ENCODE measurements at regions not wholly inside any gene's neighbourhood (a gene's known extent, or its start where the extent isn't known, plus 50 kb on each side); places are given as distances from the start of the nearest gene placed in this dataset.

DNA sequence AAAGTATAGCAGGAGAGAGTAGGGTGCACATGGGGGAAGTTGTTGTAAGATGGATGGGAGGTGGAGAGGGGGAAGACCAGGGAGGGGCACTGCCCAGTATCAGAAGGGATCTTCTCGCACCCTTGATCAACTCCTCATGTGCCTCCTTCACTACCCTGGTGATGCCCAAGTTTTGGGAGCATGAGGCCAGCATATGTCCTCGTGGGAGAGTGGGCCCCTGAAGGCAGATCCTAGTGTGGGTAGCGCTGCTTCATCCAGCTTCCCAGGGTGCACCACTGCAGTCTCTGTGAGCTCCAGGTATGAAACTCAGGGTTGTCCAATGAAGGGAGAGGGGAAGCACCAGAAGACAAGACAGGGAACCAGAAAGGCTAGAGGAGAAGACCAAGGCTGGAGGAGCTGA lies 82.2 kb upstream of the FOXP4 start:
- Histone ChIP-seq H3K27me3 (ENCODE audit: insufficient read depth, low read length) (no peaks in the 10 kb centered on the region), H3K79me2 (ENCODE audit: insufficient read depth, low read length) (no peaks in the 10 kb centered on the region), H3K4me1 (ENCODE audit: insufficient read depth, low read length, severe bottlenecking) (no peaks in the 10 kb centered on the region), H3F3A (ENCODE audit: insufficient read depth, low read length) (no peaks in the 10 kb centered on the region), H3K9me2 (ENCODE audit: low read depth, low read length) (no peaks in the 10 kb centered on the region), H3K27ac (ENCODE audit: low read depth, low read length, poor library complexity, severe bottlenecking) (no peak overlapping the region), H2AFZ (ENCODE audit: low read length) (no peak overlapping the region), H3K4me2 (ENCODE audit: low read length) (no peak overlapping the region), H3K36me3 (ENCODE audit: insufficient read depth, low read length) (no peaks in the 10 kb centered on the region), H3K9ac (ENCODE audit: low read length) (no peak overlapping the region), H4K20me1 (ENCODE audit: insufficient read depth, low read length) (no peaks in the 10 kb centered on the region), H3K9me3 (ENCODE audit: low read length) (no peaks in the 10 kb centered on the region), H3K4me3 (ENCODE audit: low read depth, low read length, poor library complexity, severe bottlenecking) (no peak overlapping the region)
- TF ChIP-seq EZH2 (IDR thresholded peaks at IDR 0.05; ENCODE audit: borderline replicate concordance, low read length) = no peak
- TF ChIP-seq, protein P1, sequence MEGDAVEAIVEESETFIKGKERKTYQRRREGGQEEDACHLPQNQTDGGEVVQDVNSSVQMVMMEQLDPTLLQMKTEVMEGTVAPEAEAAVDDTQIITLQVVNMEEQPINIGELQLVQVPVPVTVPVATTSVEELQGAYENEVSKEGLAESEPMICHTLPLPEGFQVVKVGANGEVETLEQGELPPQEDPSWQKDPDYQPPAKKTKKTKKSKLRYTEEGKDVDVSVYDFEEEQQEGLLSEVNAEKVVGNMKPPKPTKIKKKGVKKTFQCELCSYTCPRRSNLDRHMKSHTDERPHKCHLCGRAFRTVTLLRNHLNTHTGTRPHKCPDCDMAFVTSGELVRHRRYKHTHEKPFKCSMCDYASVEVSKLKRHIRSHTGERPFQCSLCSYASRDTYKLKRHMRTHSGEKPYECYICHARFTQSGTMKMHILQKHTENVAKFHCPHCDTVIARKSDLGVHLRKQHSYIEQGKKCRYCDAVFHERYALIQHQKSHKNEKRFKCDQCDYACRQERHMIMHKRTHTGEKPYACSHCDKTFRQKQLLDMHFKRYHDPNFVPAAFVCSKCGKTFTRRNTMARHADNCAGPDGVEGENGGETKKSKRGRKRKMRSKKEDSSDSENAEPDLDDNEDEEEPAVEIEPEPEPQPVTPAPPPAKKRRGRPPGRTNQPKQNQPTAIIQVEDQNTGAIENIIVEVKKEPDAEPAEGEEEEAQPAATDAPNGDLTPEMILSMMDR (IDR thresholded peaks at IDR 0.05; ENCODE audit: low read length) = no peak

DNA sequence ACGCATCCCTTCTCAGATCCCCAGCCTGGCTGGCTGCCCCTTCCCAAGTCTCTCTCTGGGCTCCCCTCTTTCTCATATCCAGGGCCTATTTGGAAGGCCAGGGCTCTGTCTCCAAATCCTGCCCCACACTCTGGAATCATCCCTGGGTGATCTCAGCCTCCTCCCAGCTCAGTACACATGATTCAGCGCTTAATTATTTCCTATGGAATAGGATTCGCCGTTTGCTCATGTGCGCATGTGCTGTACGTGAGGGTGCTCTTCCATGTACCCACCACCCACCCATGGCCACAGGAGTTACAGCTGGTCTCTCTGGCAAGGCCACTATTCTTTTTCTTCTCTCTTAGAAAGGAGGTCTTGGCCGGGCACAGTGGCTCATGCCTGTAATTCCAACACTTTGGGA lies 81.7 kb upstream of the FOXP4 start:
- H3K9ac ChIP-seq (ENCODE audit: low read length) = no peak overlapping the region
- no peaks in the 10 kb centered on the region for H3K27me3 ChIP-seq (ENCODE audit: insufficient read depth, low read length)
- H3K4me2 ChIP-seq (ENCODE audit: low read length) = no peak overlapping the region
- H3K36me3 ChIP-seq (ENCODE audit: insufficient read depth, low read length) = no peaks in the 10 kb centered on the region
- no peaks in the 10 kb centered on the region for H3K4me1 ChIP-seq (ENCODE audit: insufficient read depth, low read length, severe bottlenecking)
- no peaks in the 10 kb centered on the region for H3K9me2 ChIP-seq (ENCODE audit: low read depth, low read length)
- no peaks in the 10 kb centered on the region for H3K9me3 ChIP-seq (ENCODE audit: low read length)
- no peaks in the 10 kb centered on the region for H3F3A ChIP-seq (ENCODE audit: insufficient read depth, low read length)
- no peaks in the 10 kb centered on the region for H3K79me2 ChIP-seq (ENCODE audit: insufficient read depth, low read length)
- H2AFZ ChIP-seq (ENCODE audit: low read length) = no peak overlapping the region
- no peak overlapping the region for H3K27ac ChIP-seq (ENCODE audit: low read depth, low read length, poor library complexity, severe bottlenecking)
- H4K20me1 ChIP-seq (ENCODE audit: insufficient read depth, low read length) = no peaks in the 10 kb centered on the region
- TF ChIP-seq, protein P1 (IDR thresholded peaks at IDR 0.05; ENCODE audit: low read length) = no peak
- no peak for TF ChIP-seq EZH2 (IDR thresholded peaks at IDR 0.05; ENCODE audit: borderline replicate concordance, low read length)
- H3K4me3 ChIP-seq (ENCODE audit: low read depth, low read length, poor library complexity, severe bottlenecking) = no peak overlapping the region

DNA sequence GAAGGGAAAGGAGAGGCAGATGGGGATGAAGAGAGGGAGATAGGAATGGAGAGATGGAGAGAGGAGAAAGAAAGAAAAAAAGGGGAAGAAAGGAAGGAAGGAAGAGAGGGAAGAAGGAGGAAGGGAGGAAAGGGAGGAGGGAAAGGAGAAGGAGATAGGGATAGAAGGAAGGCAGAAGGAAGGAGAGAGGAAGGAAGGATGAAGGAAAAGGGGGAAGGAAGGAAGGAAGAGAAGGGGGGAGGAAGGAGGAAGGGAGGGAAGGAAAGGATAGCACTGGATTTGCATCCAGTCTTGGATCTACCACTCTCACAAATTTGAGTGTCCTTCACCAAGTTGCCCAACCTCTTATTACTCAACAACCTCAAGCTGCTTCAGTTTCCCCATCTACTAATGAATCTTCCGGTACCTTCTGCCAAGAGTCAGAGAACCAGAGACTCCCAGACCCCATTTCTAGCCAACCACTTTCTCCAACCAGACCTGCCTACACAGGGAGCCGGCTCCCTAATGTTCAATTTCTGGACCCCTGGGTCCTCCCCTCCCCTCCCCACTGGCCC lies 79.7 kb upstream of the FOXP4 start:
- Histone ChIP-seq H2AFZ (ENCODE audit: low read length) (no peak overlapping the region), H3F3A (ENCODE audit: insufficient read depth, low read length) (no peaks in the 10 kb centered on the region)
- TF ChIP-seq EZH2 (IDR thresholded peaks at IDR 0.05; ENCODE audit: borderline replicate concordance, low read length) = no peak
- TF ChIP-seq, protein P1 (IDR thresholded peaks at IDR 0.05; ENCODE audit: low read length) = no peak

More for the DNA sequence above, 79.7 kb upstream of the FOXP4 start:
- H3K9me3 ChIP-seq (ENCODE audit: low read length) = no peaks in the 10 kb centered on the region
- no peak overlapping the region for H3K4me2 ChIP-seq (ENCODE audit: low read length)
- H3K36me3 ChIP-seq (ENCODE audit: insufficient read depth, low read length) = no peaks in the 10 kb centered on the region
- no peak overlapping the region for H3K27ac ChIP-seq (ENCODE audit: low read depth, low read length, poor library complexity, severe bottlenecking)
- H3K4me1 ChIP-seq (ENCODE audit: insufficient read depth, low read length, severe bottlenecking) = no peaks in the 10 kb centered on the region
- no peaks in the 10 kb centered on the region for H3K79me2 ChIP-seq (ENCODE audit: insufficient read depth, low read length)
- no peaks in the 10 kb centered on the region for H3K9me2 ChIP-seq (ENCODE audit: low read depth, low read length)
- H3K4me3 ChIP-seq (ENCODE audit: low read depth, low read length, poor library complexity, severe bottlenecking) = no peak overlapping the region
- no peak overlapping the region for H3K9ac ChIP-seq (ENCODE audit: low read length)
- no peaks in the 10 kb centered on the region for H4K20me1 ChIP-seq (ENCODE audit: insufficient read depth, low read length)
- no peaks in the 10 kb centered on the region for H3K27me3 ChIP-seq (ENCODE audit: insufficient read depth, low read length)

Measured in OCI-LY1 (cell line).